HG03439 (cell line): ENCODE measurements at regions not wholly inside any gene's neighbourhood (a gene's known extent, or its start where the extent isn't known, plus 50 kb on each side); places are given as distances from the start of the nearest gene placed in this dataset.

Experiments
- ATAC-seq: cut with Tn5 transposase; IDR thresholded peaks from one replicate; pipeline ENCODE4 v1.9.1; 2021; ENCODE audit warnings: mild to moderate bottlenecking, moderate library complexity; ENCODE audit not compliant: unreplicated experiment

DNA sequence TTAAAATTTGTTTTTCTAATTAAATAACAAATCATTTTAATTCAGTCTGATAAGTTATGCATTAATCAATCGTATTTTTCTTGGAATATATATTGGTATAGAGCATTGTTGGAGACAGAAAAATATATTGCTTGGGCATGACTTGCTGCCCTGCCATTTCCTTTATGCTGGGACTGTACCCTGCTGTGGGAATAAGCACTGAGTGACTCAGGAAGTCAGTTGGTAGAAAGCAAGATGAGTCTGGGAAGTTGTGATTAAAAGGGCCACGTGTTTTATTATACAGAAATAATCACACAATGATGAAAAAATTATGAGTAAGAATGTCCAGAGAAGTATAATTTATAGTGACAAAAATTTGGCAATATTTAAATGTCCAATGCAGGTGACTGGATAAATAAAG lies 139.5 kb downstream of the KIF18A start:
- no peak for ATAC-seq

DNA sequence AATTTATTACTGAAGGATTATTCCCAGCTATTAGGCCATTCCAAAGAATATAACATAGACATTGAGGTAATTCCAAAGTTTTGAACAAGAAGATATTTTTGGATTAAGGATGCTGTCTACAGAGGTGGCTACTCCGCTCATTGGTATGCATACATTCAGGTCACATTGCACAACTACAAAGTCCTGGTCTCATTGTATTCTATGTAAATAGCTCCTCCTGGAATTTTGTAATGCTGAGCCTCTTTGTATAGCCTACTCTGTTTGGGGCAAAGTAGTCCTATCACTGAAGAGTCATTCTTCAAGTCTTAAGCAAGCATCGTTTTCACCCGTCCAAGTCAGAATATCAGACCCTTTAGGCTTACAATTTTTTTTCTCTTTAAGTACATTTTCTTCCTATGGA lies 142.4 kb downstream of the KIF18A start:
- ATAC-seq: no peak

DNA sequence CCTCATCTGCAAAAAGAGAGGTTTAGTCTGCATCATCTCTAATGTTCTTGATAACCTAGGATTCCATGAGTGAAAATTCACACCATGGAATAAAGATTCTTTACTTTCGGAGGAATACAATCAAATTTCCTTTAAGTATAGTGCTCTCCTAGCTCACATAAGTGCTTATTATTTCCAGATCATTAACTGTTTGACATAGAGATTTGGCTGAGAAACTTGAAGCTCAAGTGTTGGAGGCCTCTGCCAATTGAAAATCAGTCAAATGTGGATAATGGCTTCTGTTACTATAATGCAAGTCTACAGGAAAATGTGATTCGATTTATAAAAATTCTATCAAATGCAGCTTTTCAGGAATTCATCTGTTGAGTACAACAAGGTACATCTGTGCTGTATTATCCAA lies 144.6 kb downstream of the KIF18A start:
- no peak for ATAC-seq

DNA sequence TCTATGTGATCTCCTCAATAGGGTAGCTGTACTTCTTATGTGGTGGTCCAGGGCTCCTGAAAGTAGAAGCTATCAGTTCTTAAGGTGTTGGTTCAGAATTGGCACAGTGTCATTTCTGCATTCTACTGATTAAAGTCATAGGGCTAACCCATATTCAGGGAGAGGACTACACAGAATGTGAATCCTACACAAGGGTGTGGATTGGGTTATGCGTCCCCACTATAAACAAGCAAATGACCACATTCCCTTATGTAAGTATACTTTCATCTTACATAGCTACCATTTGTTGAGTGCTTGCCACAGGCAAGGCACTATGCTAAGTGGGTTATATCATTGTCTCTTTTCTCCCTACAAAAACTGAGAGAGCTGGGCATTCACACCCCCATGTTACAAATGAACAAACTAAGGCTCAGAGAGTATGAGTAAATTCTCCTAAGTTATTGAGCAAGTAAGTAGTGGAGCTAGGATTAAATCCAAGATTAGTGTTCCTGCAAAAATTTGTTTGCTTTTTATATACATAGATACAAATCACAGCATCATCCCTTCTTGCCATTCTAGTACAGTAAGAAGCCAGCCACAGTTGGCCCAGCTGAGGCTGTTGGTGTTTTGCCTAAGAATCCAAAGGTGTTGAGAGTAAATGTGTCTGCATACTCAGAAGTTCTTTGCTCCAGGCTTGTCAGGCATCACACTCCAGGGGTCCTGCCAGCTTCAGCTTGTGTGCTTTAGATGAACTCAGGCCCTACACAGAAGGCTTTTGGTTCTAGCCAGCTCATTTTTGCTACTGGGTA lies 157.8 kb downstream of the KIF18A start:
- no peak for ATAC-seq

DNA sequence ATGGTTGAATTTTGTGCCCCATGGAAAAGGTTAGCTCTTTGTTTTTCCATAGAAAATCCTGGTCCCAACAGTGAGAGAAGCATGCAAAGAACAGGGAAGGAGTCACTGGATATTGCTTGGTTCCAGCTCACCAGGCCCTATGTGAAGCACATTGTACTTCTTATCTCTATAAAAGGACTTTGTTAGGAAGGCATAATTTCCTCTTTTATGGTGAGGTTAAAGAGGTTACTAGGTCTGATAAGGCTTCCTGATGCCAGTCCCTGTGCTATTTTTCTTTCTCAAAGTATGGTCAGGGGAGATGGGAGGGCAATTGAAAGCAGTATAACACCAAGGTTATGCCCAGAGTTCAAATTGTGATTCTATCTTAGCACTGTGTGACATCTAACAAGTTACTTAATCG lies 162.6 kb downstream of the KIF18A start:
- no peak for ATAC-seq

DNA sequence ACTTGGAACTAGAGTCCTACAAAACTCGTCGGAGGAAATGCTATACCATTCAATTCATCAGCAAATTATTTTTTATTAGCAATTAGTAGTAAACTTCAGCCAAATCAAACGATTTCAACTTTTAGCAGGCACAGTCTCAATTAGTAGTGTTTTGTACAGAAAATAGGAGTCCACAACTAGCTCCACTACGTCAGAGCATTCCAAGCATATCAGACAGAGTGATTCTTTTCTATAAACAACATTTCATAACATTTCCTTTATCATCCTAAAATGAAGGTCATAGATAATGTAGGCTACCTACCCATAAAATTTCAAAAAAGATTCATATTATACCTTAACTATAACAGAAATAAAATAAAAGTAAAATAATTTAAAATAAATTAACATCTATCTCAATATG lies 169.9 kb downstream of the KIF18A start:
- ATAC-seq: no peak

DNA sequence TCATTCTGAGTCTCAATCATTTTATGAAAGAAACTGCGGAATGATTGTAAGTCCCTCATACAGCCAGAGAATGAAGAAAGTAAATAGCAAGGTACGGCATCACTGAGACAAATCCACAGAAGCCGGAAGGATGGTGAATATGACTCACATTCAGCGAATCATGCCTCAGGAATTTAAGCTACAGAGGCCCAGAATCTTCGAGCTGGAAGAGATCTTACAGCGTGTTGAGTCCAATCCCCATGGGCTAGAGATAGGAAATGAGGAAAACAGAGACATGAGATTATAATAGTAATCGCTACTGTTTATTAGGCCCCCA lies 173.2 kb downstream of the KIF18A start:
- no peak for ATAC-seq

DNA sequence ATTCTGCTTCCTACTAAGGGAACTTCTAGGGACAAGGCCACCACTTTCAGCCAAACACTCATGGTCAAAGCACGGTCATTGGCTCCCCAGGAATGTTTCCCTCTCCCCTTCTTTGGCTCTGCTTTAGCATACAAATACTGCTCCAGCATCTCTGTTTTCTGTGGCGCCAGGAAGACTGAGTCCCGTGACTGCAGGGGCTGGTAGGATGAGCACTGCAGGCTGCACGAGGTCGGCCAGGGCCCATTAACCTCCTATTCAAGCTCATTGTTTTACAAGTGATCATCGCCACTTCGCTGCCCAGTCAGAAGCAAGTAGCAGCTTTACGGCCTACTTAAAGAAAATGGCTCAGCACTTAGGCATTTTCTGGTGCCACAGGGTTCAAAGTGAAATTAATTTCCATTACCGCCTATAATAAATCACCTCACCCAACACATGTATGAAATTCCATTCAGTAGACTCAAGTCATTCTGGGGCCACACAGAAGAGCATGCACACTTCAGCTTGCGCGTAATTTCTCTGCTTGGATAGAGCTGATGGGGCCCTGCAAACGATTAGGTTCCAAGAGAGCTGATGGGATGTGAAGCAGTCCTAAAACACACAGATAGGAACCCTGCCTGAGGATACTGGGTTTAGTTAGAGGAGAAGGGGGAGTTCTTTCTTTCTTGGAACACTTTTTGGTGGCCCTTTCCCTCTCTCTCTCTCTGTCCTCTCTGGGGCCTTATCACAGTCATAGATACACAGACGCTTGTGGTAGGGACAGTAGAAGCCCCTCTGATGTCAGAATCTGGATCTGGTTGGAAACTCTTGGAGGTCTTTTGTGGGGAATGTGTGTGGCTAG lies 173.7 kb downstream of the KIF18A start:
- ATAC-seq: no peak

DNA sequence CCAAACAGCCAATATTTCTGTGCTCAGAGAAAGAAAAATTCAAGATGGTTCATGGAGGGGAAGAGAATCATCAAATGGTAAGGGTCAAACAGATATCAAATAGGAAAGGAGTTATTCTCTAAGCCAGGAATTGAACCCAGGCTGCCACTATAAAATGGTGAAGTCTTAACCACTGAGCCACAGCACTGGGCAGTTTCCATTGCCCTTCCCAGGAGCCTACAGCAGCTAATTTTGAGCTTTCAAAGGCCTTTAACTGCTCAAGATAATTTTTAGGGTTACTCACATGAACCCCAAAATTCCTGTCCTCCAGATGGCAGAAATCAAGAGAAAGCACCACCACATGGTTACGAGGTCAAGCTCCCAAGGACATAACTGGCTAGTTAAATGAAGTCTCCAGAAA lies 176.2 kb downstream of the KIF18A start:
- no peak for ATAC-seq

DNA sequence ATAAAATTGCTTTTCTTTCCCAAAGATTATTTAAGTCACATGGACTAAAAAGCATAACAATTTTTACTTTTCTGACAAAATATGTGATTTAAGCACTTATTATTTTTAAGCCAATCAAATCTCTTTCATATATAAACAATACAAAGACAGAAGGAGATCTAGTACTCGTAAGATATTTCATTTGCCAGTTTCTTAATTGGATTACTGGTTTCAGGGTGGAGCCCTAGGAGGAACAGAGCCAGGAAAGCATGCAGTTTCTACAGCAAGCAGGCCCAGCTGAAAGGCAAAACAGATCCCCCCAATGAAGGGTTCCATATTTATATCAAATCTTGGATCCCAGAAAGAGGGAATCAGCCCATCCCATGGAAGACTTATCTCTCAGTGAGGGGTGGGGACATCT lies 177.0 kb downstream of the KIF18A start:
- no peak for ATAC-seq

DNA sequence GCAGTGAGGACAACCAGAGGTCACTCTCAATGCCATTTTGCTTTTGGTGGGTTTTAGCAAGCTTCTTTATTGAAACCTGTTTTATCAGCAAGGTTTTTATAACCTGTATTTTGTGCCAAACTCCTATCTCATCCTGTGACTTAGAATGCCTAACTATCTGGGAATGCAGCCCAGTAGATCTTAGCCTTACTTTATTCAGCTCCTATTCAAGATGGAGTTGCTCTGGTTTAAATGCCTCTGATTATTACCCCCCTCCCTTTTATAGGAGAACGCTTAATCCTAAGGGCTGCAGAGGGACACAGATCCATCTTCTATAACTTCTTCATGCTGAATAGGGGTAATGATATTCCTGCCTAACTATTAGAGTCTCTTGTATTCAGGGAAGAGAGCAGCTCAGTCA lies 179.1 kb downstream of the KIF18A start:
- ATAC-seq: no peak

DNA sequence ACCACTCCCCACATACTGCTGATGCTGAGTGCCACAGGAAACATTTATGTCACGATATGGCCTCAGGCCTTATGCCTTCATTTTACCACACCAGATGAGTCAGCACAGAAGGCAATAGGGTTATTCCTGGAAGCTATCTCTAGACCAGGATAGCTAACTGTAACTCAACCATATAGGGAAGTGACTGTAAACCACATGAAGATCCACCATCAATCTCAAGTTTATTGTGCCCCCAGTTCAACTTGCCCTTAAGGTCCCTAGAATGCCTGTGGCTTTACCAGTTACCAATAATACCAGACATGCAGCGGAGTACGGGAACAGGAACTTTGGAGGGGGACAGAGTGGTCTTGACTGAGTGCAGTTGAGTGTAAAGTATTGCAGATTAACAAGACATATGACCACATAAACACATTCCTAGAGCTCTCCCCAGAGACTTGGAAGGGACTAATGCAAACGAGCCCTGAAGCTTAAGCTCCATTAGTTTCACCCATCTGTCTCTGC lies 180.9 kb downstream of the KIF18A start:
- no peak for ATAC-seq

DNA sequence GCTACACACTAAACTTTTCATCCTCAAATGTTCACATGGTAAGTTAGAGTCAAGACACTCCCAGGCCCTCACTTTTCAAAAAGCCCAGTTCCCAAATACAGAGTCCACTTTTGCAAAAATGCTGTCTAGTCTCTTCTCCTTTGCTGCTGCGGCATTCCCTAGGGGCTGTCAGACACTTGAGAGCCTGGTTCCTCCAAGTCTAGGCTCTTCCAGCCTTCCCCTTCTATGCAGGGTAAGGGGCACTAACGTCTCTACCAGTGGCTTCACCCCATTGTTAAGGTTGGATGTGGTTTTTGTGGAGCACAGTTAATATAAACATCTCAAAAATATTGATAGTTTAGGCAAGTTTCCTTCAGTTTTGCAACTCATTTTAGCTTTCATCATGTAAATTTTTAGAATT lies 181.5 kb downstream of the KIF18A start:
- ATAC-seq: no peak

DNA sequence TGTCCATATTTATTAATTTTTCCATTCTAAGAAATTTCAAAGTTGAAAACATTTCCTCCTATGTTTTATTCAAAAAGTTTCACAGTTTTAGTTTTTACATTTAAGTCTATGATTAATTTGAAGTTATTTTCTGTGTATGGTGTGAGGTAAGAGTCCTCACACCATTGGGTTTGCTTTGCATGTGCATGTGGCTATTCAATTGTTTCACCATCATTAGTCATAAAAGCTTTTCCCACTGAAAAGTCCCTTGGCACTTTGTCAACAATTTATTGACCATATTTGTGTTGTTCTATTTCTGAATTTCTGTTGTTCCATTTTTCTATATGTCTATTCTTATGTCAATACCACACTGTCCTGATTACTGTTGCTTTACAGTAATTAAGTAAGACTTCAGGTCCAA lies 186.5 kb downstream of the KIF18A start:
- no peak for ATAC-seq

DNA sequence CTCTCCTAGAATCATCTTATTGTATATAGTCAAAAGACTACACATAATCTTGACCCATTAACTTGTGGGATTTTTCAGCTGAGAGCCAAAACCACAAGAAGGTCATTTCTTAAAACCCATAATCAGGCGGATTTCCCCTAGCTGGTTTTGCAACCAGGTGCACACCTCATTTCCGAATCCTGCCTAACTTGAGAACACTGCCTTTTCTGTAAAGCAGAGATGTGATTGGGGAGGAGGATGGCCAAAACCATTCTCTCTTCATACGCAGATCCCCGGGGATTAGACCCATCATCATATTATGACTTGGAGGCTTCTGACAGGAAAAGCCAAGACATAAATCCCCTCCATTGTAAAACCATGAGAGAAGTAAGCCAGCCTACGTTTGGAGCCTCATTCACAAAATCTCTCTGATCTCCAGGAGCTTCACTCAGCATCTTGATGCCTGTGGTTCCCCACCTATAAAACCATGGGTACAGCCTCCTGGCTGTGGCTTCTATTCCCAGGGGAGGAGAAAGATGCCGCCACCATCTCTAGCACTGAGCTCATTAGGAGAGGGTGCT lies 191.3 kb downstream of the KIF18A start:
- ATAC-seq: peak; percentile 94

DNA sequence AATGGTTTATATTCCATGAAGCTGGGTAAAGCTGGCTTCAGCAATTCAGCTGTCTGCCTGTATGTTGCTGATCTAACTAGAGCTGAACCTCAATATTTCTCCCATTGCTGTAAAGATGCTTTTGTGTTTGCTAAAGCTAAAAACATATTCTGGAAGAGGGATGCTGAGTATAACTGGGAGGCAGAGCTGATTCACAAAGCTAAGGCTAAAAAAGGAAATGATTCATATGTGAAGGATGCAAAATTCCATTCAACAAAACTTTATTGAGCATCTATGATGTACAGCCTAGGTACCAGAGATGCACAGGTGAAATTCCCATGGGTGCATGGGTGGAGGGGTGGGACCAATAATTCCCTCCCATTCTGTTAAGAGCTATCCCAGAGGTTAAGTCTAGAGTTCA lies 193.9 kb downstream of the KIF18A start:
- no peak for ATAC-seq

DNA sequence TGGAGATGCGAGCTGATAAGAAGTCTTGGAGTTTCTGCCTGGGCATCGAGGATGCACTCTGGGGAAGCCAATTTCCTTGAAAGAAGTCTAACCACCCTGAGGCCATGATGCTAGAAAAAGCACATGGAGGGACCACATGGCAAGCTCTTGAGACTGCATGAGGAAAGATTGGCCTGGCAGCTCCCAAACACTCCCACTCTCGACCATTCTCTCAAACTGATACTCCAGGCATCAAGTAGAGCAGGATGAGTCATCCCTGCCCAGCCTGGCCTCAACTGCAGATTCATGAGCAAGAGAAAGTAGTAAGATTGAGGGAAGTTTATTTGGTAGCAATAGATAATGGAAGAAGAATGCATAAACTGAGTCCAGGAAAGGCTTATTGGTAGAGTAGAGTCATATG lies 194.3 kb downstream of the KIF18A start:
- no peak for ATAC-seq

DNA sequence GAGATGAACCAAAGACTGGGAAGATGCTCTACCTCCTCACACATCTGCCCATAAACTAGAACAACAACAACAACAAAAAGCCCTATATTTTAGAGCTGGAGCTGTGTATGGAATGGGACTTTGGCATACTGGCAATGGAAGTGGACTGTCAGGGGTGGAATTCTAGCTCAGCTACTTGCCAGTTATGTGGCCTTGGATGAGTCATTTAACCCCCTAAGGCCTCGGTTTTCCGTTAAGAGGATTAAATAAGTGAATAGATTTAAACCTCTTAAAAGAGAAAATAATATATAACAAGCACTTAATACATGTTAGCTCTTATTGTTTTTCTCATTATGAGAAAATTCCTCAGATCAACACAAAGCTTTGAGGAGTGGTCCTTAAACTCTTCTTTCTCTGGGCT lies 195.0 kb downstream of the KIF18A start:
- ATAC-seq: no peak

DNA sequence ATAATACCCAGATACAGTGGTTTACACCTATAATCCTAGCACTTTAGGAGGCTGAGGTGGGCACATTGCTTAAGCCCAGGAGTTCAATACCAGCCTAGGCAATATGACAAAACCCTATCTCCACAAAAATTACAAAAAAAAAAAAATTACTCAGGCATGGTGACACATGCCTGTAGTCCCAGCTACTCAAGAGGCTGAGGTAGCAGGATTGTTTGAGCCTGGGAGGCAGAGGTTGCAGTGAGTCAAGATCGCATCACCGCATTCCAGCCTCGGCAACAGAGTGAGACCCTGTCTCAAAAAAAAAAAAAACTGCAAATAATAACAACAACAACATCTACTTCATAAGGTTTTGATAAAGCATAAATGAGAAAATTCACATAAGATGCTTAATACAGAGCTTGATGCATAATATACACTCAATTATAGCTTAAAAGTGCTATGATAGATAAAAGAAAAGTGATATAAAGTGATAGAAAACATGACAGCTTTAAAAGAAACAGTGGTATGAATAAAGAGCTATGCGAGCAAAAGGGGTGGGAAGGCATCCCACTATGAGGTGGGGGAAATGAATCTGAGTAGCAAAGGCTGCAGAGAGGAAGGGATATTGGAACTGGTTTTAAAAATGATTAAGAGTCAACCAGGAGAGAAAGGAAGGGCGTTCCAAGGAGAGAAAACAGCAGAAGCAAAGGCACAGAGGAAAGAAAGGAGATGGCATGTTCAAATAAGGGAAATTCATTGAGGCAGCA lies 197.6 kb downstream of the KIF18A start:
- ATAC-seq: no peak

DNA sequence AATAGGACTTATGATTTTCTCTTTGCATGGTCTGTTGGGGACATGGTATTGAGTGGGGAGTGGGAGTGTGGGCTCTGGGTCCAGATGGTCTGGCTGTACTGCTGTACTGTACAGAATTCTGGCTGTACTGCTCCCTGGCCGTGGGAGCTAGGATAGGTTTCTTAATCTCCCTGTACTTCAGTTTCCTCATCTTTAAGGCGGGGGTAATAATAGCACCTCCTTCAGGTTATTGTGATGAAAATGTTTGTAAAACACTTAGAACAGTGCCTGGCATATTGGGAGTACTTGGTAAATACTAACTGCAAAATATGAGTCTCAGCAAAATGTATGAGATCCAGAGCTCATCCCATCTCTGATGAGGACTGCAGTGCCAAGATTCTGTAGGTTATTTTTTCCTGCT lies 198.6 kb downstream of the KIF18A start:
- no peak for ATAC-seq

DNA sequence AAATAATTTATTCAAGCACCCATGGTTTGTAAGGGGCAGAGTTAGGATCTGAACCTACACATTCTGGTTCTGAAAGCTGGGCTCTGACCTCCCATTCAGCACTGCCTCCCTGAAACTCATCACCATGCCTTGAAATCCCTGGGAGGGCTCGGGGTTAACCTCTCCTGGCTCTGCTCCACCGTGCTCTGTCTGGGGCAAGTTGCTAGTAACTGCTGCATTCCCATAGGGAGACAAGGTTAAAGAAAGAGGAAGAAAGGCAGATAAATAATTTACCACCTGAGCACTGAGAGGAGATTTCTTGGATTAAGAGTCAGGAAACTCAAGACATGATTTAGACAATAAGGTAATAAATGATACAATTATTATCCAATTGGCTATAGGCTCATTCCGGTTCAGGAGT lies 199.3 kb downstream of the KIF18A start:
- no peak for ATAC-seq
